Activated CD4-positive, CD25-positive, alpha-beta regulatory T cell treated with anti-CD3 and anti-CD28 coated beads, Interleukin-2, amount 50 U/mL, for 24 hours (primary cell): ENCODE measurements at regions not wholly inside any gene's neighbourhood (a gene's known extent, or its start where the extent isn't known, plus 50 kb on each side); places are given as distances from the start of the nearest gene placed in this dataset.

ENCODE experiments used
- ATAC-seq, 2 donors: fragments of 150-1000 bp; cut with Tn5 transposase; one replicate each; pipeline ENCODE4 v1.10.0; 2021; ENCODE audit warnings: mild to moderate bottlenecking in 1 of 2, moderate library complexity in 1 of 2

DNA sequence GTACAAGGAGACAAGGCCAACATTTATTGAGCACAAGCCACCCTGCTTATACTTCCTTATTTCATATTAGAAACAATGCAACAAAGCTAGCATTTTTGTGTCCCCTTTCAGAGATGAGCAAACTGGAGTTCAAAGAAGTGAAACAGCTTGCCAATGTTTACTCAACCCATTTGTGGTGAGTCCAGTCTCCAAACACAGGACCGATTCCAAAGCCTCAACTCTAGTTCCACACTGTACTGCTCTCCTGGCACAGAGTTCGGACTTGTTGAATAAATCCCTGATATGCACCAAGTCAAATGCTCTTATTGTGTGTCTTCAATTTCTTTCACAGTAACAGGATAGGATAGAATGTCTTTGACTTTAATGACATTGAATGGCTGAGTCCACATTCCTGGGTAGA, 604.8 kb upstream of the BRINP1 start:
- no peak for ATAC-seq

- no peak for ATAC-seq
Observed at GRCh38 chr9:119968836-119969707, 599.8 kb upstream of the BRINP1 start.

DNA sequence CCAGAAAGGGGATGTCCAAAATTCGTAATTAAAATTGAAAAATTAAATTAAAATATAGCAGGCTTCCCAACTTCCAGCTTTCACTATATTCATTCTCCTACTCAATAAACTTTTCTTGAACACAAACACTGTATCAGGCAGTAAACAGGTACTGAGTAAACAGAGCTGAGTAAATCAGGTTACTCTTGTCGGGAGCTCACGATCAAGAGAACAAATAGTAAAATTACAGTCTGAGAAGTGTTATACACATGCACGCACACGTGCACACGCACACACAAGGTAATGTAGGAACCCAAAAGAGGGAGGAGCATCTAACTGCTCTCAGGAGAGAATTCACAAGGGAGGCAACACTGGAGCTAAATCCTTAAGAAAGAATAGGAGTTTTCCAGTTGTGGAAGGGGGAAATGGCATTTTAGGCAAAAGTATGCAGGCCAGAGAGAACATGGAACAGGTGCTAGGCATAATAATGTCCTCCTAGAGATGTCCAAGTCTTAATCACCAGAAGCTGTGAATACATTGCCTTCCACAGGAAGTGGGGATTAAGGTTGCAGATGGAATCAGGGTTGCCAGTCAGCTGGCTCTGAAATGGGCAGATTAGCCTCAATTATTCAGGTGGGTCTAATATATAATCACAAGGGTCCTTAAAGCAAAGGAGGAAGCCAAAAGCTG, 598.8 kb upstream of the BRINP1 start:
- no peak for ATAC-seq

DNA sequence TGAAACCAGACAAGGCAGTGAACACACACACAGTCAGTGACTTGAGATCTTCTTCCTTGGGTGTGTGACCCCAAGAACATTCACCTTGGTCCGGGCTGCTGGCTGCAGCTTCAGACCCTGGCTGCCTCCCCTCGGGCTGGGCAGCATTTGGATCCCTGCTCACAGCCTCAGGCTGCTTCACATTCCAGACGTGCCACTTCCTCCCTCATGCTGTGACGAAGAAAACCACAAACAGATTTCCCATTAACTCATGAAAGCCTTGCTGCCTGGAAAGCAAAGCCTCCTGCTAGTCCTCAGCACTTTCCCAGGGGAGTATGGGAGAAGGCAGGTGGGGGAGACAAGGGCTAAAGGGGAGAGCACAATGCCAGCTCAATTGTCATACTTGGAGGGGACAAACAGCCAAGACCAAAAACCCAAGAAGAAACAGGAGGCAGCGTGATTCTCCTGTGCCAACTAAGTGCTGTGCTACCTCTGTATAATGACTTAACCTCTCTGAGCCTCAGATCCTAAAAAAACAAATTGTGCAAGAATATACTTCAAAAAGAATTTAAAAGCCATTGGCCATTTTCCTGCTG, 594.6 kb upstream of the BRINP1 start:
- ATAC-seq, result no peak

DNA sequence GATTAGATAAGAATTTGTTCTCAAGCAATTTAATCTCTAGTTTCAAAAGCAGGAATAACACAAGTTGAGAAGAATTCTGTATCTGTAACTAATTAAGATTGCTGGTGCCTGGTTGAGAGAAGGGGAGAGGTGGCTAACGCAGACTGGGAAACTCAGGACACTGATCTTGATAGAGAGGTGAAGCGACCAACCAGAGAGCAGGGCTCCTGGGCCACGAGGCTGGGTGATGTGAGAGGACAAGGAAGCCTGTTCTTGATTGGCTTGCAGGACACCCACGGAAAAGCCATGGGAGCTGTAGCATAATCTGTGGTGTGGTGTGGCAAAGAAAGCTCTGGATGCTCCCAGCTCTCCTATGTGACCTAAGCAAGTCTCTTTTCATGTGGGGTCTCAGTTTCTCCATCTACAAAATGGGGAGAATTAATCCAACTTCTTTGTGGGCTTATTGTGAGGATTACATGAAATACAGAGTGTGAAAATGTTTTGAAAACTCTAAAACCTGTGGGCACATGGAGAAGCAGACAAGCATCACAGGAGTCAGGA, 594.1 kb upstream of the BRINP1 start:
- ATAC-seq, result no peak

- ATAC-seq, result no peak
Observed at GRCh38 chr9:119961774-119962424, 592.7 kb upstream of the BRINP1 start.

DNA sequence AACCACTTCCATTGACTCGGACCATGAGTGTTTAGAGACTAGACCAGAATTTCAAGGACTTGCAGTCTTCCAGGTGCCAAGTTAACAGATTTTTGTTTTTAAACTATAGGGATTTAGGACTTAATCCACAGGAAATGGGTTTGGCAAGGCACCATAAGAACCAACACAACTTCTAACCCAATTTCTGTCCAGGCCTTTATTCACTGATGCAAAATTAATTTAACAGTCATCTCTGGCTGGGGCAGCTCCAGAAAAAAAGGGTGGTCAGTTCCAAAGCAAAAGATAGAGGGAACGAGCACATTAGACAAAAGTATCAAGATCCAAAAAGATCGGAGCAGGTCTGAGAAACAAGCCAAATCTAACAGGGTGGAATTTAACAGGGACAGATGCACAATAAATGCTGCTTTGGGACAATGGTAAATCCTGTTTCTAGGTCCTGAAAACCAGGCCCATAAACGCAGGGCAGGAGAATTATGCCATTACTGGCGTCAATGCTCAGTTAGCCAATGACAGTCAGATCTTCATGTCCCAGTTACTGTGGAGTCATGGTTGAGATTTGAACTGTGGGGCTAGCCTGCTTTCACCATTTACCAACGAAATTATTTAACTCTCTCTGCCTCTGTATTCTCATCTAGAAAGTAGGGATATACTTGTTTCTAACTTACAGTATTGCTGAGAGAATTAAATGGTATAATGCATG, 590.8 kb upstream of the BRINP1 start:
- ATAC-seq, result no peak

DNA sequence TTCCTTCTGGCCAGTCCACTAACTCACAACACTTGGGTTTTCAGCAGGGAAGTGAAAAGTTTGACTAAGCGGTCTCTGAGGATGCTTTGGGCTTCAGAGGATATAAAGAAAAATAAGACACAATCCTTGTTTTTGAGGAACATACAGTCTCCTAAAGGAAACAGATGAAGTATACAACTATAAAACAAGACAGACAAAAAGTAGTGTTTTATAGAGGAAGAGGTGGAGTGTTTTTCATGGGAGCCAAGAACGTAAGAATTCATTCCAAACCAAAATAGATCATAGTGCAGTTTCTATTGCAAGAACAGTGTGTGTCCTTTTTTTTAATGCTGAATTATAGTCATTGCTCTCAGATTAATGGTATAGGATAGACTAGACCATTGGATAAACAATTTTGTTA, 586.9 kb upstream of the BRINP1 start:
- ATAC-seq, result no peak

GRCh38 chr9:119955276-119955675, 586.0 kb upstream of the BRINP1 start:
- ATAC-seq, result no peak

- no peak for ATAC-seq
Observed at GRCh38 chr9:119951591-119951990, 582.4 kb upstream of the BRINP1 start.

DNA sequence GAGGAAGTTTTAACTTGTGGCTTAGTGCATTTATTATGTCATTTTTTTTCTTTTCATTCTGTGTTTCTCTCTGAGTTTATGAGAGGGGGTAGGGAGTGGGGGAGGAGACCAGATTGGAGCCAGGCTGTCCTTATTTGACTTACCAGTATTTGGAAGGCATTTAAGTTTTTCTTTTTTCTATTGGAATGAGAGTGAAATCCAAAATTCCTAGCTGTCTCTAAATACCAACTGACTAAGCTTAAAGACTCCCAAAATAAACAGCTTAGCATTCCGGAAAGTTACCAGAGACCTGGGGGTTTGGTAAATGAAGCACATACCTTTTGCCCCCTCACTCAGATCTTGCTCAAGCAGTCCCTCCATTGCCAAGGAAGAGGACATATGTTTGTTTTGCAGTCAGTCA, 581.9 kb upstream of the BRINP1 start:
- ATAC-seq, result no peak

- no peak for ATAC-seq
Observed at GRCh38 chr9:119945686-119946085, 576.5 kb upstream of the BRINP1 start.

DNA sequence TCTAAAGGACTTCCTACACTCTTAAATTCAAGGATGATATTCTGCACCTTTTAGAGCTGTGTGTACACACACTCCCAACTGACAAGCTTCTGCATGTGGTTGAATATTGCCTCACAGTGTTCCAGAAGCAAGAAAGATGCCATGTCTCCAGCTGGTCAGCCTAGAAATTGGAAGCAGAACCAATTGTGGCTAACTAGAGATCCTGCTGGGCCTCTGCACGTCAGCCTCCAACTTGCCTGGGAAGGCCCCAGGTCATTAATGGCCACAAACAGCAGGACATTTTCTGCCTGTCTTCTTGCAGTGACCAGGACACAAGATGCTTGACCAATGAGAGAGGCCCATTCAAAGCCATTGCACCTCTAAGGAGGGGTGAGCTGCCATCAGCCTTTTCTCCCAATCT, 571.9 kb upstream of the BRINP1 start:
- no peak for ATAC-seq

- no peak for ATAC-seq
Observed at GRCh38 chr9:119938871-119939270, 569.6 kb upstream of the BRINP1 start.

GRCh38 chr9:119934497-119934896, 565.3 kb upstream of the BRINP1 start:
- no peak for ATAC-seq

- ATAC-seq, result no peak
Observed at GRCh38 chr9:119933191-119933590, 564.0 kb upstream of the BRINP1 start.

DNA sequence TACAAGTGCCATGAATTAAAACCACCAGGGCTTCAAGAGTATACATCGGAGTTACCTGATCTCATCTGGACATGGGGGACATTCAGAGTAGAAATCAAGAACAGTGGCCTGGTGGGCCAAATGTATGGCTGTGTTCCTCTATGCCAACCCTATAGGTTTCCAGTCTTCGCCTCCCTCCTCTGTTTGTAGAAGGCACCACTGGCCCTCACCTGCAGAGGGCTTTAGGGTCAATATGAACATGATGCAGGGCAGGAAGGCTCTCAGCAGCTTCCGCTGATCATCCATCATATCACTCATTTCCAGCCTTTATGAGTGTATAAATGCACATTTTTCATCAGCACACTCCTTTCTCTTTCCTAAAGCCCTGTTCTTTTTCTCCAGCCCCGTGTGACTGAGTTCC, 555.5 kb upstream of the BRINP1 start:
- ATAC-seq, result no peak

DNA sequence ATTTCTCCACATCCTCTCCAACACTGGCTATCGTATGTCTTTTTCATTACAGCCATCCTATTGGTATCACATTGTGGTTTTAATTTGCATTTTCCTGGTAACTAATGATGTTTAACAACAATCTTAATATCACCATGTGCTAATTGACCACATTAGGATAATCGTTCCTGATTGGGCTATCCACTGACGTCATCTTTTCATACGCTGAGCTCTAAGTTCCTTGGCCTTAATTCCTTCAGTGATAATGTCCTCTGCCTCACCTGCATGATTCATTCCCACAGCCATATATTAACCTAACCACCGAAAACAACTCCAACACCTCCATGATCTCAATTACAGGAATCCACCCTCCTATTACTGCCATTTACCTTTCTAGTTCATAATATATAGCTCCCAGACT, 547.9 kb upstream of the BRINP1 start:
- ATAC-seq, result no peak

- no peak for ATAC-seq
Observed at GRCh38 chr9:119907056-119907455, 537.8 kb upstream of the BRINP1 start.

GRCh38 chr9:119905724-119906123, 536.5 kb upstream of the BRINP1 start:
- no peak for ATAC-seq

DNA sequence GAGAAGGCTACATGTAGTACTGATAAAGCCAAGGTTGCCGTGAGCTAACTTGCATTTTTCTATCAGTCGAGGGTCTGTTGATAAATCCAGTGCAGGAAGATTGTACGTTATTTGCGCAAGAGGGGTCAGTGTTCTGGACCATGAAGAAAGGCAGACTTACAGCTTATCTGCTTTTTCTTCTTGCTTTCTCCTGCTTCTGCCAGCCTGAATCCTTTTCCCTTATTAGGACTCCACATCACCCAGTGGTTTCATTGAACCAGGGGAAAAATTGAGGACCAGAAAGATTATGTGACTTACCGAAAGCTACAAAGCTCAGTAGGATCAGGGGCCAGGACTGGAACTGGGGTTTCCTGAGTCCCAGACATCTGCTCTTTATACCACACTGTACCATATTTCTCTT, 534.6 kb upstream of the BRINP1 start:
- ATAC-seq, result no peak

GRCh38 chr9:119902611-119903010, 533.4 kb upstream of the BRINP1 start:
- no peak for ATAC-seq

GRCh38 chr9:119898316-119898715, 529.1 kb upstream of the BRINP1 start:
- ATAC-seq, result no peak
